Trophoblast cell (in vitro differentiated cells and primary cell): ENCODE measurements at regions not wholly inside any gene's neighbourhood (a gene's known extent, or its start where the extent isn't known, plus 50 kb on each side); places are given as distances from the start of the nearest gene placed in this dataset.
A peak's percentile ranks its signal among the peaks of the same experiment; 100 is the strongest.

Experiments used
- DNase-seq, 2 donors: peaks; one replicate each; pipeline ENCODE4 v3.0.0-alpha.2; 2016
- H2AFZ ChIP-seq: 2 replicates; pipeline ENCODE4 v1.6.1; 2013; ENCODE audit warnings: low read length, moderate library complexity, mild to moderate bottlenecking; ENCODE audit not compliant: insufficient read depth, poor library complexity
- H2AK5ac ChIP-seq: 2 replicates; pipeline ENCODE4 v1.6.1; 2013; ENCODE audit warnings: mild to moderate bottlenecking, low read length
- H2BK120ac ChIP-seq: 2 replicates; pipeline ENCODE4 v1.6.1; 2013; ENCODE audit warnings: low read length, mild to moderate bottlenecking, moderate library complexity; ENCODE audit not compliant: insufficient read depth, poor library complexity
- H2BK12ac ChIP-seq: 2 replicates; pipeline ENCODE4 v1.6.1; 2013; ENCODE audit warnings: mild to moderate bottlenecking, low read length, moderate library complexity
- H2BK5ac ChIP-seq: 2 replicates; pipeline ENCODE4 v1.6.1; 2013; ENCODE audit warnings: low read length, low read depth, moderate library complexity, mild to moderate bottlenecking; ENCODE audit not compliant: poor library complexity
- H3K14ac ChIP-seq: 2 replicates; pipeline ENCODE4 v1.6.1; 2013; ENCODE audit warnings: mild to moderate bottlenecking, low read length
- H3K18ac ChIP-seq: 2 replicates; pipeline ENCODE4 v1.6.1; 2013; ENCODE audit warnings: mild to moderate bottlenecking, low read length
- H3K23ac ChIP-seq: 2 replicates; pipeline ENCODE4 v1.6.1; 2013; ENCODE audit warnings: low read length
- H3K27ac ChIP-seq: 2 replicates; pipeline ENCODE4 v1.5.1; 2013; ENCODE audit warnings: low read depth, mild to moderate bottlenecking, inconsistent platforms, low read length, moderate library complexity
- H3K27me3 ChIP-seq: 2 replicates; pipeline ENCODE4 v1.6.1; 2013; ENCODE audit warnings: inconsistent platforms, mild to moderate bottlenecking, low read length, moderate library complexity; ENCODE audit not compliant: insufficient read depth
- H3K36me3 ChIP-seq, 2 experiments: 1 replicate in 1 of 2; 2 replicates in 1 of 2; pipeline ENCODE4 v1.6.1; 2013; ENCODE audit warnings: low read length in 2 of 2, mild to moderate bottlenecking in 2 of 2, moderate library complexity in 1 of 2; ENCODE audit not compliant: insufficient read depth in 2 of 2, control insufficient read depth in 1 of 2
- H3K4ac ChIP-seq: 2 replicates; pipeline ENCODE4 v1.6.1; 2013; ENCODE audit warnings: low read depth, mild to moderate bottlenecking, low read length, moderate library complexity
- H3K4me1 ChIP-seq, 2 experiments: 1 replicate in 1 of 2; 2 replicates in 1 of 2; pipeline ENCODE4 v1.6.1; 2013; ENCODE audit warnings: low read length in 2 of 2, mild to moderate bottlenecking in 2 of 2, moderate library complexity in 1 of 2; ENCODE audit not compliant: insufficient read depth in 2 of 2, control insufficient read depth in 1 of 2
- H3K4me2 ChIP-seq: 2 replicates; pipeline ENCODE4 v1.6.1; 2013; ENCODE audit warnings: inconsistent platforms, mild to moderate bottlenecking, low read length, moderate library complexity
- H3K4me3 ChIP-seq: 2 replicates; pipeline ENCODE4 v1.5.1; 2013; ENCODE audit warnings: mild to moderate bottlenecking, low read depth, low read length, inconsistent platforms
- H3K79me1 ChIP-seq: one replicate; pipeline ENCODE4 v1.6.1; 2013; ENCODE audit warnings: low read length
- H3K79me2 ChIP-seq: 2 replicates; pipeline ENCODE4 v1.6.1; 2013; ENCODE audit warnings: low read length, mild to moderate bottlenecking; ENCODE audit not compliant: control insufficient read depth, insufficient read depth, poor library complexity
- H3K9ac ChIP-seq: 2 replicates; pipeline ENCODE4 v1.6.1; 2013; ENCODE audit warnings: mild to moderate bottlenecking, low read length
- H3K9me3 ChIP-seq: 2 replicates; pipeline ENCODE4 v1.6.1; 2013; ENCODE audit warnings: low read depth, mild to moderate bottlenecking, control low read depth, inconsistent platforms, low read length; ENCODE audit not compliant: insufficient read depth
- H4K12ac ChIP-seq: 2 replicates; pipeline ENCODE4 v1.6.1; 2013; ENCODE audit warnings: low read depth, mild to moderate bottlenecking, low read length, moderate library complexity
- H4K8ac ChIP-seq: 2 replicates; pipeline ENCODE4 v1.6.1; 2013; ENCODE audit warnings: low read depth, mild to moderate bottlenecking, low read length, moderate library complexity
- H4K91ac ChIP-seq: one replicate; pipeline ENCODE4 v1.6.1; 2013; ENCODE audit warnings: low read depth, mild to moderate bottlenecking, low read length, moderate library complexity
- WGBS: extraction: QIAGEN DNeasy Blood & Tissue Kit; methylation state at CpG from one replicate; pipeline ENCODE4 v1.1.7; 2013; ENCODE audit warnings: missing lambda C conversion rate; ENCODE audit not compliant: insufficient read length, insufficient coverage; ENCODE audit errors: extremely low coverage; 5-methylcytosine and 5-hydroxymethylcytosine counted together

GRCh38 chr12:75831402-75831801, 200.2 kb downstream of the PHLDA1 start:
- Histone ChIP-seq H2AK5ac (no peak overlapping the region), H2AFZ (no peak overlapping the region), H2BK5ac (no peak overlapping the region), H2BK120ac (no peak overlapping the region), H4K12ac (no peak overlapping the region), H2BK12ac (no peak overlapping the region), H3K27ac (no peak overlapping the region), H3K9me3 (no peaks in the 10 kb centered on the region), H3K4me2 (no peak overlapping the region), H3K4ac (no peak overlapping the region), H3K9ac (no peak overlapping the region), H4K8ac (no peak overlapping the region), H3K4me1 (no peaks in the 10 kb centered on the region), H3K27me3 (no peaks in the 10 kb centered on the region), H4K91ac (no peak overlapping the region), H3K14ac (no peak overlapping the region), H3K18ac (no peak overlapping the region), H3K36me3 (no peaks in the 10 kb centered on the region), H3K79me1 (no peaks in the 10 kb centered on the region), H3K79me2 (no peaks in the 10 kb centered on the region), H3K23ac (no peak overlapping the region), H3K4me3 (no peak overlapping the region)
- no CpG with 5 or more reads among the region's 2 CpGs for WGBS
- peak in 1 of 2 donors; percentile 70 for DNase-seq

GRCh38 chr12:75827061-75827460, 204.5 kb downstream of the PHLDA1 start:
- Histone ChIP-seq H3K4ac (no peak overlapping the region), H3K9me3 (no peaks in the 10 kb centered on the region), H3K18ac (no peak overlapping the region), H4K8ac (no peak overlapping the region), H3K4me2 (no peak overlapping the region), H4K12ac (no peak overlapping the region), H3K4me1 (peaks cover 0 to 2% of the 10 kb centered on the region in 2 experiments), H2BK12ac (no peak overlapping the region), H2BK5ac (no peak overlapping the region), H3K23ac (no peak overlapping the region), H3K9ac (no peak overlapping the region), H2AFZ (no peak overlapping the region), H3K27me3 (no peaks in the 10 kb centered on the region), H3K79me2 (no peaks in the 10 kb centered on the region), H2BK120ac (no peak overlapping the region), H3K27ac (no peak overlapping the region), H3K79me1 (no peaks in the 10 kb centered on the region), H3K14ac (no peak overlapping the region), H3K4me3 (no peak overlapping the region), H4K91ac (no peak overlapping the region), H3K36me3 (no peaks in the 10 kb centered on the region), H2AK5ac (no peak overlapping the region)
- no CpG with 5 or more reads among the region's 3 CpGs for WGBS
- no peak for DNase-seq

DNA sequence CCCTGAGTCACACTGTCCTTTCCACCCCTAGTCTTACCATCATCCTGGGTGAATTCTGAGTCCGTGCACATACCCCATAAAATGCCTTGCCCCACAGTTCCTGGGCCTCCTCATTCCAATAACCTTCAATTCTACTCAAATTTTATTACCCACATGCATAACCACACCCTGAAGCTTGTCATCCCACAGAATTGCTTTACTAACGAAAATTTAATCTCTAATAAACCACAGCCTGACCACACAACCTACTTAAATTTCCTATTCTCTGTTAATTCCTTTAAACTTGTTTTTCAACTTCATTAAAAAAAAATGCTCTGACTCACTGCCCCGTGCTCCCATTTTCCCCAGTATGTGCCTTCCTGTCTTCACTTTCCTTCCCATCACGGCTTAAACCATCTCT, 205.9 kb downstream of the PHLDA1 start:
- Histone ChIP-seq H3K9me3 (no peaks in the 10 kb centered on the region), H2AK5ac (no peak overlapping the region), H2BK120ac (no peak overlapping the region), H2BK5ac (no peak overlapping the region), H4K8ac (no peak overlapping the region), H3K79me1 (no peaks in the 10 kb centered on the region), H3K23ac (no peak overlapping the region), H3K36me3 (no peaks in the 10 kb centered on the region), H4K91ac (no peak overlapping the region), H2AFZ (no peak overlapping the region), H2BK12ac (peak overlapping the region; percentile 38), H3K4me1 (peaks cover 0 to 2% of the 10 kb centered on the region in 2 experiments), H3K79me2 (no peaks in the 10 kb centered on the region), H3K9ac (no peak overlapping the region), H3K27me3 (no peaks in the 10 kb centered on the region), H3K18ac (no peak overlapping the region), H3K27ac (no peak overlapping the region), H4K12ac (no peak overlapping the region), H3K4ac (no peak overlapping the region), H3K4me2 (no peak overlapping the region), H3K4me3 (no peak overlapping the region), H3K14ac (no peak overlapping the region)
- peak; percentile 39 to 73 for DNase-seq
- whole genome bisulfite sequencing, result 100% methylated on average over 1 of the region's 4 CpGs

DNA sequence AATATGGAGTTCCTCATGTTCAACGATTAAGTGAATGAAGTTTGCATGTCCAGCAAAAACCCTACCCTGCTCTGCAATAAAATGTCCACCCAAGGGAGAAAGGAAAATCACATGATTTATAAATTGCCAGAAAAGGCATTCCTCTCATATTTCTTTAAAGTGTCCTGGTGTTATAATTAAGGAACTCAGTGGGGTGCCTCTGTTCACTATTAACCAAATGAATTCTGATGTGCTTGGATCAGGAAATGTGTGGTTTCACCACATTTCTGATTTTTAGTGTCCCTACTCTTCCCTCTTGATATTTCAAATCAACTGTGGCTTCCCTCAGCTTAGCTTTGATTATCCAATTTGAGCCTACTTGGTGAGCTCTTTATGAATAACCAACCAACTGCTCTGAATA, 208.1 kb downstream of the PHLDA1 start:
- no peak overlapping the region for H3K4ac ChIP-seq
- no peak overlapping the region for H3K4me3 ChIP-seq
- no peaks in the 10 kb centered on the region for H3K79me1 ChIP-seq
- no peak overlapping the region for H2AK5ac ChIP-seq
- H3K79me2 ChIP-seq, result no peaks in the 10 kb centered on the region
- no peak overlapping the region for H3K9ac ChIP-seq
- H3K23ac ChIP-seq, result no peak overlapping the region
- H2BK5ac ChIP-seq, result no peak overlapping the region
- no peak overlapping the region for H3K18ac ChIP-seq
- H4K8ac ChIP-seq, result no peak overlapping the region
- H2AFZ ChIP-seq, result no peak overlapping the region
- H3K4me1 ChIP-seq, result peaks cover 0 to 2% of the 10 kb centered on the region in 2 experiments
- no peak overlapping the region for H3K4me2 ChIP-seq
- H3K27ac ChIP-seq, result no peak overlapping the region
- no peaks in the 10 kb centered on the region for H3K9me3 ChIP-seq
- H2BK120ac ChIP-seq, result no peak overlapping the region
- no peaks in the 10 kb centered on the region for H3K27me3 ChIP-seq
- WGBS, result no CpG with 5 or more reads among the region's 1 CpG
- H3K14ac ChIP-seq, result no peak overlapping the region
- no peak overlapping the region for H4K91ac ChIP-seq
- H4K12ac ChIP-seq, result no peak overlapping the region
- no peak for DNase-seq
- no peak overlapping the region for H2BK12ac ChIP-seq
- no peaks in the 10 kb centered on the region for H3K36me3 ChIP-seq
